HepG2 (cell line): ENCODE measurements at regions not wholly inside any gene's neighbourhood (a gene's known extent, or its start where the extent isn't known, plus 50 kb on each side); places are given as distances from the start of the nearest gene placed in this dataset.

Source experiments
- ATAC-seq: fragments of 200-7000 bp; cut with Tn5 transposase; 3 replicates; pipeline ENCODE4 v1.9.1; 2020; ENCODE audit warnings: mild to moderate bottlenecking, moderate library complexity
- BruUV-seq: library from RNA; stranded (reverse); fragments of 400-500 nt; replicated peaks from 2 replicates; lab custom pipeline; 2021; lab: Mats Ljungman, UMichigan
- CTCF ChIA-PET: fragments of 300-600 bp; formaldehyde crosslinking; extraction: SDS; loops from one replicate; lab custom pipeline; 2021; ENCODE audit warnings: low total read pairs, inconsistent platforms, low intra/inter-chr PET ratio; lab: Yijun Ruan, JAX
- POLR2A ChIA-PET: fragments of 350-600 bp; sonication (Branson Sonifier 250); formaldehyde crosslinking; loops from one replicate; lab custom pipeline; 2020; ENCODE audit warnings: antibody characterized with exemption, inconsistent platforms; lab: Yijun Ruan, JAX
- DNase-seq: peaks from one replicate; pipeline ENCODE4 v3.0.0-alpha.2; 2015; ENCODE audit warnings: low spot score
- FAIRE-seq: peaks from 3 replicates; lab custom pipeline; 2011; peaks lifted over from hg19 to GRCh38; lab: Jason Lieb, UNC
- H2AFZ ChIP-seq: one replicate; pipeline ENCODE4 v1.6.1; 2011; ENCODE audit warnings: low read length, inconsistent platforms
- H3K27ac ChIP-seq: fragments of 300-600 bp; 3 replicates; pipeline ENCODE4 v1.8.0; 2011; ENCODE audit warnings: mixed run types, mild to moderate bottlenecking, mixed read lengths, low read length, inconsistent platforms; ENCODE audit not compliant: insufficient read depth; ENCODE audit errors: extremely low read length
- H3K27me3 ChIP-seq, 2 experiments: fragments of 200-600 bp in 1 of 2; 2 replicates in 1 of 2; 3 replicates in 1 of 2; pipeline versions ENCODE4 v1.6.0 to v1.8.0; 2011; ENCODE audit warnings: low read length in 2 of 2, mild to moderate bottlenecking in 2 of 2, moderate library complexity in 2 of 2, inconsistent platforms in 1 of 2; ENCODE audit not compliant: insufficient read depth in 2 of 2, control insufficient read depth in 1 of 2
- H3K36me3 ChIP-seq, 2 experiments: fragments of 200-600 bp in 1 of 2; replicated peaks in 1 of 2; 2 replicates in 1 of 2; 3 replicates in 1 of 2; pipeline versions ENCODE4 v1.5.1 to v1.8.0; 2011; ENCODE audit warnings: low read length in 2 of 2, inconsistent platforms in 1 of 2; ENCODE audit not compliant: insufficient read depth in 2 of 2, control insufficient read depth in 1 of 2
- H3K4me1 ChIP-seq: 2 replicates; pipeline ENCODE4 v1.5.1; 2012; ENCODE audit warnings: low read length, inconsistent platforms; ENCODE audit not compliant: insufficient read depth
- H3K4me2 ChIP-seq: 2 replicates; pipeline ENCODE4 v1.6.0; 2011; ENCODE audit warnings: low read depth, low read length, inconsistent platforms
- H3K4me3 ChIP-seq, 3 experiments: fragments of 200-600 bp in 1 of 3; sonication (generic), shearing (Covaris generic) in 1 of 3; replicated peaks in 1 of 3; 2 replicates each; pipeline ENCODE4 v1.5.1; 2011 to 2016; ENCODE audit warnings: low read length in 3 of 3, inconsistent platforms in 2 of 3, low read depth in 2 of 3, mild to moderate bottlenecking in 2 of 3, control low read depth in 1 of 3, mixed read lengths in 1 of 3; ENCODE audit not compliant: insufficient read depth in 1 of 3
- H3K79me2 ChIP-seq: one replicate; pipeline ENCODE4 v1.6.1; 2011; ENCODE audit warnings: low read length, inconsistent platforms; ENCODE audit not compliant: insufficient read depth
- H3K9ac ChIP-seq: 2 replicates; pipeline ENCODE4 v1.6.0; 2011; ENCODE audit warnings: mild to moderate bottlenecking, low read depth, low read length, inconsistent platforms; ENCODE audit not compliant: insufficient read depth
- H3K9me3 ChIP-seq: 2 replicates; pipeline ENCODE4 v1.5.1; 2012; ENCODE audit warnings: mild to moderate bottlenecking, low read length
- H4K20me1 ChIP-seq: 2 replicates; pipeline ENCODE4 v1.6.0; 2011; ENCODE audit warnings: inconsistent platforms, mild to moderate bottlenecking, low read length, moderate library complexity; ENCODE audit not compliant: insufficient read depth
- NFYC ChIP-seq: IDR thresholded peaks from 2 replicates; pipeline ENCODE4 v1.6.1; 2016; ENCODE audit warnings: missing genetic modification reagents, missing compliant biosample characterization
- SETDB1 ChIP-seq: sonication (generic); formaldehyde crosslinking; IDR thresholded peaks from 2 replicates; pipeline ENCODE4 v1.5.1; 2020; ENCODE audit warnings: missing genetic modification reagents, mild to moderate bottlenecking, borderline replicate concordance
- TOPORS ChIP-seq: sonication (generic); formaldehyde crosslinking; IDR thresholded peaks from 2 replicates; pipeline ENCODE4 v1.8.0; 2023; ENCODE audit warnings: mild to moderate bottlenecking, missing genetic modification reagents
- TSC22D2 ChIP-seq: sonication (generic); formaldehyde crosslinking; IDR thresholded peaks from 2 replicates; pipeline ENCODE4 v1.5.1; 2020; ENCODE audit warnings: missing genetic modification reagents, mild to moderate bottlenecking, borderline replicate concordance
- ZNF256 ChIP-seq: sonication (generic); formaldehyde crosslinking; conservative IDR thresholded peaks from 2 replicates; pipeline ENCODE4 v1.4.0; 2020; ENCODE audit warnings: missing genetic modification reagents
- ZNF30 ChIP-seq: sonication (generic); formaldehyde crosslinking; IDR thresholded peaks from 2 replicates; pipeline ENCODE4 v1.5.0; 2020; ENCODE audit warnings: mild to moderate bottlenecking, missing genetic modification reagents
- ZNF605 ChIP-seq: sonication (generic); formaldehyde crosslinking; IDR thresholded peaks from 2 replicates; pipeline ENCODE4 v1.8.0; 2022; ENCODE audit warnings: mild to moderate bottlenecking, missing genetic modification reagents
- ZNF660 ChIP-seq: sonication (generic); formaldehyde crosslinking; IDR thresholded peaks from 2 replicates; pipeline ENCODE4 v1.5.1; 2020; ENCODE audit warnings: mild to moderate bottlenecking, low read depth, missing genetic modification reagents, borderline replicate concordance
- WGBS: methylation state at CpG from one replicate; pipeline ENCODE4 v1.1.6; 2017; ENCODE audit warnings: low lambda C conversion rate; 5-methylcytosine and 5-hydroxymethylcytosine counted together
- in situ Hi-C: cut with HindIII; loops from 2 replicates; pipeline ENCODE4 v1.10.0; 2017; ENCODE audit warnings: low pct_unique_long_range_greater_than_20kb; ENCODE audit not compliant: extremely low pct_ligation_motif_present
- intact Hi-C: fragments of 100-400 bp; cut with micrococcal nuclease; formaldehyde crosslinking; loops from one replicate; pipeline ENCODE4 v1.10.0; 2022; ENCODE audit not compliant: unreplicated experiment
- TF ChIP-seq, protein P1 (sequence below): IDR thresholded peaks from 2 replicates; pipeline ENCODE4 v1.6.1; 2016; ENCODE audit warnings: low read depth, missing genetic modification reagents, missing compliant biosample characterization
- TF ChIP-seq, protein P2 (sequence below): sonication (generic); formaldehyde crosslinking; IDR thresholded peaks from 2 replicates; pipeline ENCODE4 v1.4.0; 2020; ENCODE audit warnings: mild to moderate bottlenecking, low read depth, missing genetic modification reagents

DNA sequence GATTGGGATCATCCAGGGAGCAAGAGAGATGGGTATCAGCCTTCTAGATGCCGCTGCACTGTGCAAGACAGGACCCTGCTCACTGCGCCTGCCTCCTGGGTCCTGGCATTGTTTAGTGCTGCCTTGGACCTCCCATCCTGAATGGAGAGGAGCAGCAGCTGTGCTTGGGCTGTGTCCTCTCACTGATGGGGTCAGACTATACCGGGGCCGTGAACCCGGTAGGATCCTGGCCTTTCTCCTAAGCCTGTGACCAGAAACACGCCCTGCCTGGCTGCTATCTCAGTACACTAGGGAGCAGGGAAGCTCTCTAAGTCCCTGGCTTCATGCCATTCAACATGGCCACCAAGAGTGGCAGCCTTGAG is 309.4 kb upstream of the ZNF32 start:
- WGBS = no CpG with 5 or more reads among the region's 6 CpGs
- H3K79me2 ChIP-seq = no peaks in the 10 kb centered on the region
- no peak overlapping the region for H2AFZ ChIP-seq
- ATAC-seq (no peak), DNase-seq (no peak), FAIRE-seq (no peak)
- H3K36me3 ChIP-seq = no peaks in the 10 kb centered on the region
- no peak overlapping the region for H3K4me2 ChIP-seq
- intact Hi-C loops = no loop called here
- H4K20me1 ChIP-seq = no peaks in the 10 kb centered on the region
- H3K27ac ChIP-seq = no peak overlapping the region
- no peak for TF ChIP-seq TOPORS (CRISPR knock-in tag)
- TF ChIP-seq, protein P1, sequence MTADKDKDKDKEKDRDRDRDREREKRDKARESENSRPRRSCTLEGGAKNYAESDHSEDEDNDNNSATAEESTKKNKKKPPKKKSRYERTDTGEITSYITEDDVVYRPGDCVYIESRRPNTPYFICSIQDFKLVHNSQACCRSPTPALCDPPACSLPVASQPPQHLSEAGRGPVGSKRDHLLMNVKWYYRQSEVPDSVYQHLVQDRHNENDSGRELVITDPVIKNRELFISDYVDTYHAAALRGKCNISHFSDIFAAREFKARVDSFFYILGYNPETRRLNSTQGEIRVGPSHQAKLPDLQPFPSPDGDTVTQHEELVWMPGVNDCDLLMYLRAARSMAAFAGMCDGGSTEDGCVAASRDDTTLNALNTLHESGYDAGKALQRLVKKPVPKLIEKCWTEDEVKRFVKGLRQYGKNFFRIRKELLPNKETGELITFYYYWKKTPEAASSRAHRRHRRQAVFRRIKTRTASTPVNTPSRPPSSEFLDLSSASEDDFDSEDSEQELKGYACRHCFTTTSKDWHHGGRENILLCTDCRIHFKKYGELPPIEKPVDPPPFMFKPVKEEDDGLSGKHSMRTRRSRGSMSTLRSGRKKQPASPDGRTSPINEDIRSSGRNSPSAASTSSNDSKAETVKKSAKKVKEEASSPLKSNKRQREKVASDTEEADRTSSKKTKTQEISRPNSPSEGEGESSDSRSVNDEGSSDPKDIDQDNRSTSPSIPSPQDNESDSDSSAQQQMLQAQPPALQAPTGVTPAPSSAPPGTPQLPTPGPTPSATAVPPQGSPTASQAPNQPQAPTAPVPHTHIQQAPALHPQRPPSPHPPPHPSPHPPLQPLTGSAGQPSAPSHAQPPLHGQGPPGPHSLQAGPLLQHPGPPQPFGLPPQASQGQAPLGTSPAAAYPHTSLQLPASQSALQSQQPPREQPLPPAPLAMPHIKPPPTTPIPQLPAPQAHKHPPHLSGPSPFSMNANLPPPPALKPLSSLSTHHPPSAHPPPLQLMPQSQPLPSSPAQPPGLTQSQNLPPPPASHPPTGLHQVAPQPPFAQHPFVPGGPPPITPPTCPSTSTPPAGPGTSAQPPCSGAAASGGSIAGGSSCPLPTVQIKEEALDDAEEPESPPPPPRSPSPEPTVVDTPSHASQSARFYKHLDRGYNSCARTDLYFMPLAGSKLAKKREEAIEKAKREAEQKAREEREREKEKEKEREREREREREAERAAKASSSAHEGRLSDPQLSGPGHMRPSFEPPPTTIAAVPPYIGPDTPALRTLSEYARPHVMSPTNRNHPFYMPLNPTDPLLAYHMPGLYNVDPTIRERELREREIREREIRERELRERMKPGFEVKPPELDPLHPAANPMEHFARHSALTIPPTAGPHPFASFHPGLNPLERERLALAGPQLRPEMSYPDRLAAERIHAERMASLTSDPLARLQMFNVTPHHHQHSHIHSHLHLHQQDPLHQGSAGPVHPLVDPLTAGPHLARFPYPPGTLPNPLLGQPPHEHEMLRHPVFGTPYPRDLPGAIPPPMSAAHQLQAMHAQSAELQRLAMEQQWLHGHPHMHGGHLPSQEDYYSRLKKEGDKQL (CRISPR knock-in tag) = no peak
- TF ChIP-seq, protein P2, sequence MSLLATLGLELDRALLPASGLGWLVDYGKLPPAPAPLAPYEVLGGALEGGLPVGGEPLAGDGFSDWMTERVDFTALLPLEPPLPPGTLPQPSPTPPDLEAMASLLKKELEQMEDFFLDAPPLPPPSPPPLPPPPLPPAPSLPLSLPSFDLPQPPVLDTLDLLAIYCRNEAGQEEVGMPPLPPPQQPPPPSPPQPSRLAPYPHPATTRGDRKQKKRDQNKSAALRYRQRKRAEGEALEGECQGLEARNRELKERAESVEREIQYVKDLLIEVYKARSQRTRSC (CRISPR knock-in tag) = no peak
- TF ChIP-seq NFYC (CRISPR knock-in tag) = no peak
- no peak for TF ChIP-seq ZNF605
- no peak for TF ChIP-seq ZNF256 (CRISPR knock-in tag)
- no peak for TF ChIP-seq SETDB1 (CRISPR knock-in tag)
- TF ChIP-seq ZNF30 (CRISPR knock-in tag) = no peak
- no peak for TF ChIP-seq TSC22D2 (CRISPR knock-in tag)
- no peak for TF ChIP-seq ZNF660 (CRISPR knock-in tag)
- no peaks in the 10 kb centered on the region for H3K9me3 ChIP-seq
- in situ Hi-C loops = no loop called here
- no peaks in the 10 kb centered on the region for H3K4me1 ChIP-seq
- H3K27me3 ChIP-seq = peaks cover 0 to 2% of the 10 kb centered on the region in 2 experiments; a peak in 2 of 5 replicates
- BruUV-seq = no TSS peak
- H3K4me3 ChIP-seq = no peak overlapping the region
- no peak overlapping the region for H3K9ac ChIP-seq
- CTCF ChIA-PET = no interaction called here
- POLR2A ChIA-PET = no interaction called here
